ENCODE measurements at regions not wholly inside any gene's neighbourhood (a gene's known extent, or its start where the extent isn't known, plus 50 kb on each side); places are given as distances from the start of the nearest gene placed in this dataset.

- Mint-ChIP-seq H3K27ac (ENCODE audit: unreplicated experiment) (no peak overlapping the region), H3K27me3 (ENCODE audit: unreplicated experiment) (peaks cover 1% of the 10 kb centered on the region), H3K9me3 (ENCODE audit: unreplicated experiment) (no peaks in the 10 kb centered on the region), H3K4me1 (ENCODE audit: unreplicated experiment) (no peaks in the 10 kb centered on the region), H3K36me3 (ENCODE audit: low read depth, unreplicated experiment) (no peaks in the 10 kb centered on the region), H3K4me3 (ENCODE audit: unreplicated experiment) (no peak overlapping the region)
- no peak for TF ChIP-seq CTCF (IDR thresholded peaks at IDR 0.05; ENCODE audit: unreplicated experiment)
- no peak for DNase-seq (ENCODE audit: low spot score)
These were observed 309.4 kb downstream of the SFMBT2 start for GRCh38 chr10:7101451-7101850.

GRCh38 chr10:7100032-7100702 lies 310.7 kb downstream of the SFMBT2 start:
- no peaks in the 10 kb centered on the region for H3K9me3 Mint-ChIP-seq (ENCODE audit: unreplicated experiment)
- no peaks in the 10 kb centered on the region for H3K36me3 Mint-ChIP-seq (ENCODE audit: low read depth, unreplicated experiment)
- TF ChIP-seq CTCF (IDR thresholded peaks at IDR 0.05; ENCODE audit: unreplicated experiment) = no peak
- H3K4me3 Mint-ChIP-seq (ENCODE audit: unreplicated experiment) = no peak overlapping the region
- H3K27me3 Mint-ChIP-seq (ENCODE audit: unreplicated experiment) = peaks cover 1% of the 10 kb centered on the region
- H3K4me1 Mint-ChIP-seq (ENCODE audit: unreplicated experiment) = no peaks in the 10 kb centered on the region
- no peak overlapping the region for H3K27ac Mint-ChIP-seq (ENCODE audit: unreplicated experiment)
- no peak for DNase-seq (ENCODE audit: low spot score)

GRCh38 chr10:7098160-7098762 lies 312.6 kb downstream of the SFMBT2 start:
- Mint-ChIP-seq H3K4me1 (ENCODE audit: unreplicated experiment) (no peaks in the 10 kb centered on the region), H3K36me3 (ENCODE audit: low read depth, unreplicated experiment) (no peaks in the 10 kb centered on the region), H3K27ac (ENCODE audit: unreplicated experiment) (no peak overlapping the region), H3K4me3 (ENCODE audit: unreplicated experiment) (no peak overlapping the region), H3K9me3 (ENCODE audit: unreplicated experiment) (no peaks in the 10 kb centered on the region), H3K27me3 (ENCODE audit: unreplicated experiment) (peaks cover 2% of the 10 kb centered on the region)
- no peak for DNase-seq (ENCODE audit: low spot score)
- no peak for TF ChIP-seq CTCF (IDR thresholded peaks at IDR 0.05; ENCODE audit: unreplicated experiment)

GRCh38 chr10:7094781-7095180 lies 316.1 kb downstream of the SFMBT2 start:
- no peak for TF ChIP-seq CTCF (IDR thresholded peaks at IDR 0.05; ENCODE audit: unreplicated experiment)
- H3K9me3 Mint-ChIP-seq (ENCODE audit: unreplicated experiment) = no peaks in the 10 kb centered on the region
- H3K4me1 Mint-ChIP-seq (ENCODE audit: unreplicated experiment) = no peaks in the 10 kb centered on the region
- no peak overlapping the region for H3K27ac Mint-ChIP-seq (ENCODE audit: unreplicated experiment)
- H3K36me3 Mint-ChIP-seq (ENCODE audit: low read depth, unreplicated experiment) = no peaks in the 10 kb centered on the region
- DNase-seq (ENCODE audit: low spot score) = no peak
- H3K27me3 Mint-ChIP-seq (ENCODE audit: unreplicated experiment) = peaks cover 2% of the 10 kb centered on the region
- no peak overlapping the region for H3K4me3 Mint-ChIP-seq (ENCODE audit: unreplicated experiment)

- H3K36me3 Mint-ChIP-seq (ENCODE audit: low read depth, unreplicated experiment) = no peaks in the 10 kb centered on the region
- H3K27ac Mint-ChIP-seq (ENCODE audit: unreplicated experiment) = no peak overlapping the region
- no peak overlapping the region for H3K4me3 Mint-ChIP-seq (ENCODE audit: unreplicated experiment)
These were observed 317.5 kb downstream of the SFMBT2 start for GRCh38 chr10:7093368-7093767.

More at GRCh38 chr10:7093368-7093767, 317.5 kb downstream of the SFMBT2 start:
- H3K4me1 Mint-ChIP-seq (ENCODE audit: unreplicated experiment) = no peaks in the 10 kb centered on the region
- DNase-seq (ENCODE audit: low spot score) = no peak
- no peaks in the 10 kb centered on the region for H3K9me3 Mint-ChIP-seq (ENCODE audit: unreplicated experiment)
- H3K27me3 Mint-ChIP-seq (ENCODE audit: unreplicated experiment) = peaks cover 1% of the 10 kb centered on the region
- TF ChIP-seq CTCF (IDR thresholded peaks at IDR 0.05; ENCODE audit: unreplicated experiment) = no peak
